MCF 10A (cell line): ENCODE measurements at regions not wholly inside any gene's neighbourhood (a gene's known extent, or its start where the extent isn't known, plus 50 kb on each side); places are given as distances from the start of the nearest gene placed in this dataset.

Source experiments
- BruUV-seq: library from RNA; stranded (reverse); fragments of 400-500 nt; replicated peaks from 2 replicates; lab custom pipeline; 2021; lab: Mats Ljungman, UMichigan
- CTCF ChIA-PET: fragments of 300-600 bp; sonication (Branson Sonifier 250); formaldehyde crosslinking; extraction: SDS; loops from one replicate; lab custom pipeline; 2021; ENCODE audit warnings: antibody characterized with exemption, inconsistent platforms; lab: Yijun Ruan, JAX
- POLR2A ChIA-PET: fragments of 300-600, 350-650 bp; sonication (Branson Sonifier 250); formaldehyde crosslinking; extraction: SDS; loops from one replicate; lab custom pipeline; 2020; ENCODE audit warnings: antibody characterized with exemption, inconsistent platforms; lab: Yijun Ruan, JAX
- DNase-seq: peaks from one replicate; pipeline ENCODE4 v3.0.0-alpha.2; 2018; ENCODE audit not compliant: unreplicated experiment
- H3K27ac Mint-ChIP-seq: one replicate; pipeline ENCODE4 v1.8.0; 2022; ENCODE audit warnings: mild to moderate bottlenecking, low read depth, mixed read lengths; ENCODE audit not compliant: unreplicated experiment
- H3K27me3 Mint-ChIP-seq: one replicate; pipeline ENCODE4 v1.8.0; 2022; ENCODE audit warnings: mixed read lengths; ENCODE audit not compliant: insufficient read depth, unreplicated experiment
- H3K36me3 Mint-ChIP-seq: one replicate; pipeline ENCODE4 v1.8.0; 2022; ENCODE audit warnings: mild to moderate bottlenecking, moderate library complexity, mixed read lengths; ENCODE audit not compliant: insufficient read depth, unreplicated experiment
- H3K4me1 Mint-ChIP-seq: one replicate; pipeline ENCODE4 v1.8.0; 2022; ENCODE audit warnings: mixed read lengths; ENCODE audit not compliant: insufficient read depth, unreplicated experiment
- H3K4me3 Mint-ChIP-seq: one replicate; pipeline ENCODE4 v1.8.0; 2022; ENCODE audit warnings: mild to moderate bottlenecking, moderate library complexity, mixed read lengths; ENCODE audit not compliant: unreplicated experiment
- H3K9me3 Mint-ChIP-seq: one replicate; pipeline ENCODE4 v1.8.0; 2022; ENCODE audit warnings: mixed read lengths; ENCODE audit not compliant: unreplicated experiment
- intact Hi-C: fragments of 100-400 bp; cut with micrococcal nuclease; formaldehyde crosslinking; loops from 2 replicates; pipeline ENCODE4 v1.14.1; 2022
- TF ChIP-seq, protein P1 (sequence below): fragments of 200-600 bp; IDR thresholded peaks from one replicate; pipeline ENCODE4 v1.8.0; 2022; ENCODE audit warnings: antibody characterized with exemption, mild to moderate bottlenecking; ENCODE audit not compliant: unreplicated experiment

DNA sequence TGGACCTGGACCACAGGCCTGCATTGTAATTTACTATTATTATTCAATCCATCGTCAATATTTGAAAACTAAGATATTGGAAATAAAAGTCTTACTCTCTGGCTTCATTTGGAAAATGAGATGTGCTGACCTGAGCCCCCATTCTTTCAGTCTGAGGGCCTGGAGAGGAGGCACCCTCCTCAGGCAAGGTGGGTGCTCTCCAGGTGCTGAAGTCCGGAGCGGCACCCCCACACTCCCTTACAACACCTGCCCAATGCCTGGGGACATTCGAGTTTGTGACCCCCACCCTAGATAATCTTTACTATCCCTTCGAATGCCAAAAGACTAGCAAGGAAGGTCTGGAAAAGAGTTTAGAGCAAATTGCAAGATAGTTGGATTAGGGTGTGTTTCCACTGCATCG is 133.3 kb downstream of the EN1 start:
- POLR2A ChIA-PET: no interaction called here
- Mint-ChIP-seq H3K9me3 (no peaks in the 10 kb centered on the region), H3K36me3 (peaks cover 6% of the 10 kb centered on the region), H3K4me3 (no peak overlapping the region), H3K27ac (no peak overlapping the region), H3K27me3 (no peaks in the 10 kb centered on the region), H3K4me1 (peaks cover 4% of the 10 kb centered on the region)
- CTCF ChIA-PET: interaction anchor here (0.9 kb wide), 1 partner anchor 157 kb away, joined by 3 read pairs; no protein-coding TSS in a partner anchor
- no peak for DNase-seq
- intact Hi-C loops: no loop called here
- TF ChIP-seq, protein P1, sequence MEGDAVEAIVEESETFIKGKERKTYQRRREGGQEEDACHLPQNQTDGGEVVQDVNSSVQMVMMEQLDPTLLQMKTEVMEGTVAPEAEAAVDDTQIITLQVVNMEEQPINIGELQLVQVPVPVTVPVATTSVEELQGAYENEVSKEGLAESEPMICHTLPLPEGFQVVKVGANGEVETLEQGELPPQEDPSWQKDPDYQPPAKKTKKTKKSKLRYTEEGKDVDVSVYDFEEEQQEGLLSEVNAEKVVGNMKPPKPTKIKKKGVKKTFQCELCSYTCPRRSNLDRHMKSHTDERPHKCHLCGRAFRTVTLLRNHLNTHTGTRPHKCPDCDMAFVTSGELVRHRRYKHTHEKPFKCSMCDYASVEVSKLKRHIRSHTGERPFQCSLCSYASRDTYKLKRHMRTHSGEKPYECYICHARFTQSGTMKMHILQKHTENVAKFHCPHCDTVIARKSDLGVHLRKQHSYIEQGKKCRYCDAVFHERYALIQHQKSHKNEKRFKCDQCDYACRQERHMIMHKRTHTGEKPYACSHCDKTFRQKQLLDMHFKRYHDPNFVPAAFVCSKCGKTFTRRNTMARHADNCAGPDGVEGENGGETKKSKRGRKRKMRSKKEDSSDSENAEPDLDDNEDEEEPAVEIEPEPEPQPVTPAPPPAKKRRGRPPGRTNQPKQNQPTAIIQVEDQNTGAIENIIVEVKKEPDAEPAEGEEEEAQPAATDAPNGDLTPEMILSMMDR: no peak
- no TSS peak for BruUV-seq

DNA sequence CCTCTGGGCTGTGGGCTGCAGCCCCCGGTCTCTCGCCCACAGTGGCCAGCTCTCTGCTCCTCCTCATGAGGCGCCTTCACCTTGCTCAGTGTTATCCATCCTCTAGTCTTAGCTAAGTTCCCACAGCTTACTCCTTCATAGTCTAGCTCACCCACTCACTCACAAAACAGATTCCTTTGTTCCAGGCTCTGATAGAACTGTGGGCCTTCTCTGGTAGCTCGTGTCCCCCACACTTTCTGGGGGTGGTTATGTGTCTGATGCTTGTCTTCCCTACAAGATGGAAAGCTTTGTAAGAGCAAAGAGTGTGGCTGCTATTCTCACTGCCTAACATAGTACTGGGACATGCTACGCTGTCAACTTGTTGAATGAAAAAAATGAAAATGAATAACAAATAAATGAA is 135.8 kb downstream of the EN1 start:
- ChIA-PET CTCF (interaction anchor here (0.5 to 0.7 kb wide), 4 partner anchors 145 to 1465 kb away, joined by 3 to 4 read pairs (median 3); no protein-coding TSS in a partner anchor), POLR2A (no interaction called here)
- Mint-ChIP-seq H3K4me1 (peaks cover 4% of the 10 kb centered on the region), H3K36me3 (peaks cover 6% of the 10 kb centered on the region), H3K27ac (no peak overlapping the region), H3K4me3 (no peak overlapping the region), H3K9me3 (no peaks in the 10 kb centered on the region), H3K27me3 (no peaks in the 10 kb centered on the region)
- TF ChIP-seq, protein P1: no peak
- no TSS peak for BruUV-seq
- DNase-seq: no peak
- intact Hi-C loops: no loop called here

DNA sequence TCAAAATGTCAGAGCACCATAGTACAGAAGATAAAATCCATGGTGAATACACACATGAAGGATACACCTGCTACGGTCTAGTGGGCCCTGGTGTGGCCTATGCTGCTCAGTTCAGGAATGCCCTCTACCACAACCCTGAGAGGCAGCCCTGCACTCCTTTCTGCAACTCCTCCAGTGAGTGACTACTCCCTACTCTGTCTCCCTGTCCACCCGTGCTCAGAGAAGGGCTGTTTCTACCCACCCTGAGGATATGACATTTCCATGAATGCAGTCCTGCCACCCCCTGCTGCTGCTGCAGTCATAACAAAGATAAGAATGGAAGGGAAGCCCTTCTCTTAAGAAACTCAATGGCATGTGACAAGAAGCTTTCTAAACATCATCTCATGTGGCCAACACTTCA is 137.0 kb downstream of the EN1 start:
- intact Hi-C loops: no loop called here
- H3K27me3 Mint-ChIP-seq: no peaks in the 10 kb centered on the region
- ChIA-PET POLR2A (interaction anchor here (1.0 kb wide), 1 partner anchor 10 kb away, joined by 3 read pairs; no protein-coding TSS in a partner anchor), CTCF (no interaction called here)
- H3K9me3 Mint-ChIP-seq: no peaks in the 10 kb centered on the region
- no peak overlapping the region for H3K27ac Mint-ChIP-seq
- BruUV-seq: no TSS peak
- H3K4me1 Mint-ChIP-seq: peaks cover 7% of the 10 kb centered on the region
- no peak for DNase-seq
- no peak overlapping the region for H3K4me3 Mint-ChIP-seq
- H3K36me3 Mint-ChIP-seq: peaks cover 6% of the 10 kb centered on the region
- TF ChIP-seq, protein P1: no peak

DNA sequence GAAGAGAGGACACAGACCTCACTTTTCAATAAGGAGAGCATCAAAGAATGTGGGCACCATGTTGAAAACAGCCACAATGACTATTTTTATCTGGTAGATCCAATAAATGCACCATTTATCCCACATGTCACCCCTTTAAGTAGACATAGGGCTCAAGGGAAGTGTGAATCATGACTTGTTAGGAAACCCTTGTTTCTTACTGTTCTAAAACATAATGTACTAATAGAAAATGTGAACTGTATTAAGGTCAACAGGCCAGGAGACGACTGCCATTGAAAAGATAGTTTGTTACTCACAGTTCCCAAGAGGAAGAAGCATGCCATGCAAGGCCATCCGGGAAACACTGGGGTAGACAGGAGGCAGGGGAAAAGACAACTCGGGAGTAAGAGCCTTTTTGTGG is 137.7 kb downstream of the EN1 start:
- CTCF ChIA-PET: no interaction called here
- TF ChIP-seq, protein P1: no peak
- Mint-ChIP-seq H3K4me3 (no peak overlapping the region), H3K36me3 (peaks cover 6% of the 10 kb centered on the region), H3K27me3 (no peaks in the 10 kb centered on the region), H3K4me1 (peaks cover 14% of the 10 kb centered on the region), H3K27ac (no peak overlapping the region), H3K9me3 (no peaks in the 10 kb centered on the region)
- DNase-seq: no peak
- BruUV-seq: no TSS peak
- POLR2A ChIA-PET: no interaction called here
- intact Hi-C loops: no loop called here
